ENCODE measurements at regions not wholly inside any gene's neighbourhood (a gene's known extent, or its start where the extent isn't known, plus 50 kb on each side); places are given as distances from the start of the nearest gene placed in this dataset.

DNA sequence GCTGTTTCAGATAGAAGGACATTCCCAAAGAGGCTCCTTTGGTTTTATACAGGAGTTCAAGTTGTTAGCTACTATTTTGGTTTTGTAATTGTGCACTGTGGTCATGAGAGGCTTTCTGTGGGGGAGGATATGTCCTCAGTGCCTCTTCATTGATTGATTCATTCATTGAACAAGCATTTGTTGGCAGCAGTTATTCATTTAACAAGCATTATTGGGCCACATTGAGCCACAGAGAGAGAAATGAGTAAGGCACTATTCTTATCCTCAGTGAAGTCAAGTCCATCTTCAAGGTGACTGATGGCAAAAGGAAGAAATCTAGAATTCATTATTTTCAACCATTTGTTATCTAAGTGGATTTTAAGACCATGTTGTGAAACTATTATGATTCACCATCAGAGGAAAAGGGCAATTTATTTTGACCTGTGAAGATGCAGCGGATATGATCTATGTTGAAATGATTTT lies 697.2 kb upstream of the CITED2 start:
- no peak for DNase-seq (ENCODE audit: low read depth in 2 of 2)

DNA sequence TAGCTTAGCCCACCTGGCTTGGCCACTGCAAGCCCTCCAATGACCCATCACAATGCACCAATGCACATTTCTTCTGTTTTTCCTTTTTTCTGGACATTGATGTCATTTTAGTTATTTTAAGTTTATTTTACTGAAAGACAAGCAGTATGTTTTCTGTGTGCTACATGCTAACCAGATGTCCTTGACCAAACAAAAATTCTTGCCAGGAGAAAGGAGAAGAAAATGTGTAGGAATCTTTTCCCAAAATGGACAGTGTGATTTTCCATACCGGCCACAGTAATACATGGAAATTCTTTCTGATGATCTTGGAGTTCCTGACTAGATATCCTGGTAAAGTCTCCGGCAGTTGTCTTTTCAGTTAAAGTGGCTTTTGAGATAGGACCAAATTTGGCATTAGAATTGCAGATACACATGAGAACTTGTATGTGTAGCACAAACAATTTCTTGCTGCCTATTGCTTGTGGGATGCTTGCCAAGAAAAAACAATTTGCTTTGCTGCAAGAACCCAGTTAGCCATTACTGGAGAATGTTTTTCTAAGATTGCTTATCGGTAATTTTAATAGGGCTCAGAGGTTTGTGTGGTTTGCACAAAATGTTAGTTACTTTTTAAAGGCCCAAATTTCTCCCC lies 696.5 kb upstream of the CITED2 start:
- DNase-seq (ENCODE audit: low read depth in 2 of 2), result no peak

DNA sequence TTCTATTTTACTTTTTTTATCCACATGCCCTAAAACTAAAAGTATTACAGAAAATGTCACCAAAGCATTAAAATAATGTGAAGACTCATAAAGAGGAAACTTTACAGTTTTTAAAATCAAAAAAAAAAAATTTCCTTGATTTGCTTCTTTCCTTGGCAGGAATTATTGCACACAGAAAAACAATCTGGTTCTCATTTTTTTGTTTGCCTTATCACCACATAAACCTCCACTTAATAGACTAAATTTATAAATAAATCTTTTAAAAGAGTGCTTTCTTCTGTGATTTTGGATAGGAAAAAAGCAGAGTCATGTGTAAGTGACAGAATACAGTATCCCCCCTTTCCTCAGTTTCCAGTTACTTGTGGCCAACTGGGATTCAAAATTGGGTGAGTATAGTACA lies 695.1 kb upstream of the CITED2 start:
- no peak for DNase-seq (ENCODE audit: low read depth in 2 of 2)

DNA sequence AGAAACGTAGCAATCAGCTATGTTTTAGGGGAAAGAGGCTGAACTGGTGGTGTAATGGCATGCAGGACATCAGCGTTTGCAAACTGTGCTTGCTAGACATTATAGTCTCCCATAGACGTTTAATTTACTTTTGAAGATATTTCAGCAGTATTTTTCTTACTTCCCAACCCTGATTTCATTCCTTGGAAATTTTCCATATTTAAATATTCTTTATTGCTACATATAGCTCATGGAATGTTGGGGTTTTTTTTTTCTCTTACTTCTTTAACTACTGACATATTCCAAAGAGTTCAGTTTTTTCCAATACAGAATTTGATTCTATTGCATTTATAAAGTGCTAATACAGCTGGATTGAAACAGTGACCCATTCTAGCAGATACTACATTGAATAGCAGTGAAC lies 694.4 kb upstream of the CITED2 start:
- DNase-seq (ENCODE audit: low read depth in 2 of 2), result no peak

DNA sequence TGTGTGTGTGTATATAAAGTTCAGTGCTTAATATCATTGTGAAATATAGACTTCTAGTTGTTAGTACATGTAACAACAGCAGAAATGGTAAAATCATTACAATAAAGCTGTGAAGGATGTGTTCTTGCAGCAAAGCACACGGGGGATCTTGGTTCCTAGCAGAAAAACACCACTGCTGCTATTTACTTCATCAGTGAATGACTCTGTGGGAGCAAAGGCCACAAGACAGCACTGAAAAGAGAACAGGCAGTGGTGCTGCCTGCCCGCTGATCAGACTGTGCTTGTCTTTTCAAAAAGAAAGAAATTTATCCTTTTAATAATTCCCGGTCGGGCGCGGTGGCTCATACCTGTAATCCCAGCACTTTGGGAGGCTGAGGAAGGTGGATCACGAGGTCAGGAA lies 689.9 kb upstream of the CITED2 start:
- no peak for DNase-seq (ENCODE audit: low read depth in 2 of 2)

DNA sequence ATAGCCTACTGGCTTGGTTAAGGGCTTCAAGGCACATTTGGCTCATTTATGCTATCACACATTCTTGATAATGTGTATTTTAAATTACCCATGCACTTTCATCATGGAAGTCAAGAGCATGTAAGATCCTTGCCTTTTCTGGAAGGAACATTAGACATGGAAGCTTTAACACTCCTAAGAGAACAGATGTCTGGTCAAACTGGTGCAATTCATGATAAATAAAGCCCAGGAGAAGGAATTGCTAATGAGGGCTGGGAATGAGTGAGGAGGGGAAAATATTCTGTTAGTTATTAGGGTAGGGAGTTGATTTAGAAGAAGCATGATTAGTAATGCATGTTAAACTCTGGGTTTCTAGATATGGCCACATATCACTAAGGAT lies 688.6 kb upstream of the CITED2 start:
- no peak for DNase-seq (ENCODE audit: low read depth in 2 of 2)

DNA sequence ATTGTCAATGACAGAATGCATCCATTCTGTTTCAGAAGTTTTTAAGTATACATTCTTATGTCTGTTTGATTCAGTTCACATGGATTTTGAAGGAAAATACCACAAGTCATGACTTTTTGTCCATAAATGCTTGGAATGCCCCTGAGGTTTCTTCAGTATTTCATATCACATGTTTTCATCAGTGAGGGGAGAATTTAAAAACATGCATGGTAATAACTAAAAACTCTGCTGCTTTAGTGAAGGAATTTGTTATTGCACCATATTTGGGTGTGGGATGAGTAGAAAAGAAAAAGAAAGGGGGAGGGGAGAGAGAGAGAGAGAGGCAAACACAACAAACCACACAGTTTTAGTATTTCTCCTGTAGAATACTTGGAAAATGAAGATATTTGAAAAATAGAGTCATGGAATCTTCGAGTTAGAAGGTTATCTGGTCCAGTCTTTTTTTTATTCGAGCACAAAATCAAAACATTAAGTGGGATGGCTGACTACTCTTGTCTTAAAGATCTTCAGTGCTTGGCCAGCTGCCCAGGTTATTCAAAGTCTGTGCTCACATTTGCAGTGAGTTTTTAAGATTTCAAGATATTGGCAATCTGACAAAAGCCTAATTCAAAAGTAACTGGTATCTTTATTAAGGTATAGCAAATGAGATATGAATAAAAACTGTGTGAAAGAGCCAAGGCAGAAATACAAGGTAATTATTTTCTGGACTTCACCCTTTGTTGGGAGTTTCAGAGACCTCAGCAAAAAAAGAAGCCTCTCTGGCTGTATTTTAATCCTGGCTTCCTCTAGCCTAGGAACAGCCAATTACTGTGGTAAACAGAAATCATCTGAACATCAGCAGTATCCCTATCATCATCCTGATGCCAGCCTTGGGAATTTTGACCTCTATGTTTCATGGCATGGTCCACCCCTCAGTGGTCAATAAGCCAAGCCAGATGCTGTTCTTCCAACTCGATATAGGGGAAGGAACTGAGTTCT lies 687.9 kb upstream of the CITED2 start:
- no peak for DNase-seq (ENCODE audit: low read depth in 2 of 2)

DNA sequence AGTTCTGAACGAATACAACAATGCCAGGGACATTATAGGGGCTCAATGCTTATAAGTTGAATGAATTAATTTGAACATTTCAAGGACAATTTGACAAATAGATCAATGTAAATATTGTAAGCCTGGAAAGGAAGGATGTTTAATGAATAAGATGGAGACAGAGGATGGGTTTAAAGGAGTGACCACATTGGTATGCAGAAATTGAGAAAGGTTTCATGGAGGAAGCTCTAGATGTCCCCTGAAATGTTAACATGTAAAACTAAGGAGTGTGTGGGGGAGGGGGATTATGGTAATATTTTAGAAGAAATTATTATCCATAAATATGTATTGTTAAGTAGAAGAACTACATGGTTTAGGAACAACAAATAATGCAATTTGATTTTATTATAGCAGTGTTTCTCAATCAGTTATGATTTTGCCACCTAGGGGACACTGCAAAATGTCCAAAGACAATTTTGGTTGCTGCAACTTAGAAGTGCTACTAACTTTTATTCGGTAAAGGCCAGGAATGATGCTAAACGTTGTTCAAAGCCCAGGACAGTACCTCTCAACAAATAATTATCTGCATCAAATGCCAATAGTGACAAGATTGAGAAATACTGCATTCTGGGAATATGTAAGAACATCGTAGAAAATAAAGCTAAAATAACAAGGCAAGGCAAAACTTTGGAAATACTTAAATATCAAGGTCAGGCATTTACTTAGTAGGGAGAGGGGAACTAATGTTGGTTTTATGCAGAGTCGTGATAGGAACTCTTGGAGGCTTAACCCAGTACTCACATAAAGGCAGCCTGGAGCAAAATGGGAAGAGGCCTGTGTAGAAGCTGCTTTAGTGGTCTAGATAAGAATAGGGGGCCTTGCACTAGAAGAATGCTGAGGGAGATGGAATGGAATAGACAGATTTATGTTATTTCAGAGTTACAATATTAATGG lies 686.9 kb upstream of the CITED2 start:
- DNase-seq (ENCODE audit: low read depth in 2 of 2), result no peak

DNA sequence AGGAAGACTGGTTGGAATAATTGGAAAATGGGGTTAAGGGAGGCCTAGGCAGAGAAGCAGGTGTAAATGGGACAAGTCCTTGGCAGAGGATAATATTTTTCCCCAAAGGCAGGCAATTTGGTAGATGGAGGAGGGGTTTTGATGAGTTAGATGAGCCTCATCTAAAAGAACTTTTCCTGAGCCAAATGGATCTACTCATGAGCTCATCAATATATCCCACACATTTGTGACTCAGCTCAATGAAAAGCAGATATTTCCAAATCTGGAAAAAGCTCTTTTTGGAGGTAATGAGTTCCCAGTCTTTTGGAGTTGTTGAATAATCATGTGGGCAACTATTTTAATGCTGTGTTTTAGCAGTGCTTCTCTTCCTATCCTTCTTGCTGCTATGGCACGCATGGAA lies 685.5 kb upstream of the CITED2 start:
- no peak for DNase-seq (ENCODE audit: low read depth in 2 of 2)

DNA sequence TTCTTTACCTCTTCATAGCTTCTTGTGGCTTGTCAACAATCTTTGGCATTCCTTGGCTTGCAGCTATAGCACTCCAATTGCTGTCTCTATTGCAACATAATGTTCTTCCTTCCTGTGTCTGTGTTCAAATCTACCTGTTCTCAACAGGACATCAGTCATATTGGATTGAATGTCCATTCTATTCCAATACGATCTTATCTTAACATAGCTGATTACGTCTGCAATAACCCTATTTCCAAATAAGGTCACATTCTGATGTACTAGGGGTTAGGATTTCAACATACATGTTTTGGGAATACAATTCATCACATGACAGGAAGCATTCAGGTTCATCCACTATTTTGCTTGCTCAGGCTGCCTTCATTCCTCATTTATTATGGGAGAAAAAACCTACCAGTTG lies 684.4 kb upstream of the CITED2 start:
- no peak for DNase-seq (ENCODE audit: low read depth in 2 of 2)

DNA sequence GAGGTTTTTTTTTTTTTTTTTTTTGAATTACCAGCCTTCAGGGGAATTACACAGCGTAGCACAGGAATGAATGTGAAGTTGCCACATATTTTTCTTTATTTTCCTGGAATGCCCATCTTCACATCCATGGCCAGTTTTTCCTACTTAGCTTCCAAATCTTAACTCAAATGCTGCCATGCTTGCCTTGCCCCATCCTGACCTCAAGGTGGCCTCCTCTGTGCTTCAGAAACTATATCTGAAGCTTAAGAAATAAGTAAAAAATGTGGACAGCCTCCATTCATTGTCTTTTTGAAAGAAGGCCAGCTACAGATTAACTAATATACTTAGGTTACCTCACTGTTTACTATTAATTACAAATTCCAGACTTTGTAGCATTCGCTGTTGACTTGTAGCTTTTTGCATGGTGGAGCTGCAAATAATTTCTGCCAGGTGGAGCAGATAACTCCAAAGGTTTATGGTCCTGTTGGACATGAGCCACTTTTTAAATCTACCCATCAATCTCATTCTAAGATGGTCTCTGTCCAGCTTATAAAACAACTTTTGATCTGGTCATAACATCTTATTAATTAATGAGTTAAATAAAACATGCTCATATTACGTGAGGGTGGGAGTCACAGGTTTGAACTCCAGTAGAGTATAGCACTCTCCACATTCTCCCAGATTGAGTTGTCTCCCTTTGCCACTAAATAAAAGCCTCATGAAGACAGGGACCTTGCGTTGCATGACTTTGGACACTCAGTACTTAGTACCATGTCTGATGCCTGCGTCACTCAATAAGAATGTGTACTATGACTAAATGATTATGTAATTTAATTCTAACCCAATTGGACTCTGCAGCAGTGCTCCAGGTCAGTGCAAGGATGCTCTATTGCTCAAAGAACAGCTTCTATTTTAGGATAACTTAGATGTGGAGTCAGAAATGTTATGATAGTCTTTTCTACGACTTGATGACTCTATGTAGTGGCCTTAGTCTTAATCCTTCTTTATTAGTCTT lies 678.6 kb upstream of the CITED2 start:
- no peak for DNase-seq (ENCODE audit: low read depth in 2 of 2)

DNA sequence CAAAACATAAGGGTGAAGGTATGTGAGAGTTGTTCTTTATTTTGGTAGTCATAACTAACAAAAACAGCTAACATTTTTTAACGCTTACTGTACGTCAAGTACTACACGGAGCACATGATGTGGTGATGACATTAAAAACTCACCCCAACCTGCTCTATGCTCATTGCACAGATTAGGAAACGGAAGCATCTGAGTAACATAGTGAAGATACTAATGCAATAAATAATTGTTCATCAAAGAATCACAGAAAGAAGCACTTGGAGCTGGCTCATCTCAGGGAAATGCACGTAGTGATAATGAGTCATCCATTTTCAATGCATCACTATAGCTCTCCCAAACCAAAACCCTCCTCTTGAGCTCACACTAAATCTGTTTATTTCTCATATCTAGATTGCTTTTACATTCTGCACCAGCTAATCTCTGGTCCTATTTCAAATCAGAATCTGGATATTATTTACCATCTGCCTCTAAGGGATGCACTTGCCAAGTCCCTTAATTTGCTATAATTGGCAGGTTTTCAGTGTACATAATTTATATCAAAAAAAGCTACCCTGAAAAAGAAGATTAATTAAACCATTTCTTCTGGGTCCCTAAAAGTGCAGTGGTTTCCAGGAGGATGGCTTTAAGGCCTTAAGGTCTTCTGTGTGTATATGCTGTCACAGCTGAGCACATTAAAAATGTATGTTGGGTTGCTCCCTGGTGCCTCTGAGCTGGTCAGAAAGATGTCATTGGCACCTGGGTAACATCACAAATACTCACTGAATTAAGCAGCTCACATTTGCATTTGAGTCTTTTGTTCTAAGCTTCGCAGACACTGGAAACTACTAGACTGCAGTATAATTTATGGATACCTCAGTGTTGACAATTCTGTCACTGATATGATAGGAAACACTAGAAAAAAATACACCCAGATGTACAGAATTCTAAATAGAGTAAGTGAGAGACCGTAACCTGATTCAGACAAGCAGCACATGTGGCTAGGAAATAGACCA lies 677.4 kb upstream of the CITED2 start:
- no peak for DNase-seq (ENCODE audit: low read depth in 2 of 2)

DNA sequence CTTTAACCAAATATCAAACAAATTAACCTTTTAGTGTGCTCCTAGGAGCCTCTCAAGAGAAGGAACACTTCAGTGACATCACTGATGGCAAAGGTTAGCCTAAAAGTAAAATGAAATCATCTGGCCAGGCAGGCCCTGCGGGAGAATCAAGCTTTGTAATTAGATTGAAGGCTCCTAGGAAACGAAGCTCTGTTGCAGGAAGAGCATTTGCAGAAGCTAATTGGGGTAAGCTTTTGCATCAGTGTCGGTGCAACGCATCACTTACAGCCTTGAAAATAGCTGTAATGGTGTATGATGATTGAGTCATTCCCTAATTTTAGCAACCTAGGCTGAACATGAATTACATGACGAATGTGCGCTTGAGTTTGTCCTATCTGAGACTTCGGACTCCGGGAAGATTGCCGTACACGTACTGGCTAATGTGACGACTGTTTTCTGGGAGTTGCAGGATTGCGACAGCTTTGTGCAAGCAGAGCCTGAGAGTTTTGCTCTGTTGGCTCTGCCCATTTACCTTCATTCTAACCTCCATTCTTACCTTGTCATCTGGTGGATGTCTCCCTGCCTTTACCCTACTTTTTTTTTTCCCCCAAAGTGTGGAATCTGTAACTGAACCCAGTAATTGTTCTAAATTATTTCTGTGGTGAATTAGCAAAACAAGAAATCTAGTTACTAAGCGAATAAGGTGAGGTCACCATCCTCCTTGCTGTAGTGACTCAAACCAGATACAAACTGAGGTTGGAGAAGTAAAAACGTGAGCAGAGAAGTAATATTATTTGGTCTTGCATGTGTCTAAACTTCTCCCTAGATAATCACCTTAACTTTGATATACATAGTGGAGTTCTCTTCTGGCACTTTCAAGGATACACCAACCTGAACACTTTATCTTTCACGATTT lies 675.9 kb upstream of the CITED2 start:
- no peak for DNase-seq (ENCODE audit: low read depth in 2 of 2)

DNA sequence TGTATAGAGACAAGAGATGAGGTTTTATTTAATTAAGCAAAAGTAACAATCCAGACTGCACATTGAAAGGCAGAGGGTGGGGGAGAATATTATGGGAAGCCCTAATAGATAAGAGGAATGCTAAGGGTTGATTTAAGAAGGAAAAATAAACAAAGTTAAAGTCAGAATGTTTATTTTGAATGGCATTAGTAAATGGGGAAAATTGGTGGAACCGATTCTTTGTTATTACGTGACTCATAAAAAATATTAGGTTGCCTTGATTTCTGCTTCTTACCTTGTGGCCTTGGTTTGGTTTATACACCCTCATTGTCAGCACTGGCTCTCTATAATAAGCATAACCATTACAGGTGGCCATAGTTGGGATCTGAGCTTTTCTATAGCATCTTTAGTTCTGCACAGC lies 674.8 kb upstream of the CITED2 start:
- DNase-seq (ENCODE audit: low read depth in 2 of 2), result no peak

DNA sequence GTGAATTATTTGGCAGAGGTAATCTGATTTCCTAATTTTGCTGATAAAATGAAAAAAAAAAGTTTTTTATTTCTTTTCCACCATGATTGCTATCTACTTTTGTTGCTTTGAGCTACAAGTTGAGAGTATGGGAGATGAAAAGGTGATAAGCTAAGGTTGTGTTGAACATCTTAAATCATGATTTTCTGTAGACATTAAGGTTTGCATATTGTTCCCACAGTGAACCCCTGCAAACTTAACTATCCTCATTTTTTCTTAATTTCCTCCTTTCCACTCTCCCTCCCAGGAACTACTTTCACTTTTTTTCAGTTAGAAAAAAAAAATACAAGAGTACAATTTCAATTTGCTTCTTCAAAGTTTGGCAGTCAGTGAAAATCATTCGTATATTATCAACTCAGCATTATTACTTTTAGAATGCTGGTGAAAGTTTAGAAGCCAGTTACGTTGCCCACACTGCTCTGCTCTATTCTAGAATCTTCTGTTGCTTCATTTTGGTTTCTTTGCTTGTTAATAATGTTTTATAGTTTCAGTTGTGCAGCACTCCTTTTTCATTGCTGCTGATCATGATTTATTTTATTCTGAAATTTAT lies 673.8 kb upstream of the CITED2 start:
- no peak for DNase-seq (ENCODE audit: low read depth in 2 of 2)

DNA sequence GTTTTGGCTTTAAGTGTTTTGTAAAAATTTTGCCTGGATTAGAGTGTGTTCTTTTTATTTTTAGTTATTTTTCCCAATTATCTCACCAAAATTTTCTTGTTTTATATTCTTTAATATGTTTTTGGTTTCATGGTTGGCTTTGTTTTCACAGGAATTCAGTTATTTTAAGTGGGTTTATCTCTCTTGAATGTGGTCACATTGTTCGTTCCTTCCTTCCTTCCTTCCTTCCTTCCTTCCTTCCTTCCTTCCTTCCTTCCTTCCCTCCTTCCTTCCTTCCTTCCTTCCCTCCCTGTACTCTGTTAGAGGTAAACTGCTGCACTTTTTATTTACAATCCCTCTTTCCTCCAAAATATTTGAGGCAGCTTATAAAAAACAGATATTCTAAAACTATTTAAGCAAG lies 672.9 kb upstream of the CITED2 start:
- DNase-seq (ENCODE audit: low read depth in 2 of 2), result no peak

DNA sequence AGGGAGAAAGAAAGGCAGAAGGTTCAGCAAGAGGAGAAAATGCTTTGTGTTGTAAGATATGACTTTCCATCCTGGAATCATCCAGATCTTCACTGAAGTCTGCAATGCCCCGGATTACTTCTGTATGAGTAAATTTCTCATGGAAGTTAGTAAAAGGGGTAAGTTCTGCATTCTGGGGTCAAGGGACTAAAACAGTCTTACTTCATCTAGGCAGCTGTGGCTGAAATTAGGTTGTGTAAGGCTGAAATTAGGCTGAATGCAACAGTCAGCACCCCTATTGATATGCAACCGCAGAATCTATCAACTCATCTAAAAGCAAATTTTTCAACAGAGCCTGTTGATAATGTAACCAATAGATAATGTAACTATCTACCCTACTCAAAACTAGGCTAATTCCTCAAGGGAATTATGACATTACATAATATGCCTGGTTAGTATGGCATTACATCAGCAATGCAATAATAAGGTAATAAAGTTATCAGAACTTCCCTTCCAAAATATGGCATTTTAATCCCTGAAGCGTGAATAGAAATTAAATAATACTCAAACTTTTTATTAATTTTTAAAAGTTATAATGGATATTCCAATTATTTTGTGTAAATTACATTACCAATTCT lies 671.7 kb upstream of the CITED2 start:
- no peak for DNase-seq (ENCODE audit: low read depth in 2 of 2)

DNA sequence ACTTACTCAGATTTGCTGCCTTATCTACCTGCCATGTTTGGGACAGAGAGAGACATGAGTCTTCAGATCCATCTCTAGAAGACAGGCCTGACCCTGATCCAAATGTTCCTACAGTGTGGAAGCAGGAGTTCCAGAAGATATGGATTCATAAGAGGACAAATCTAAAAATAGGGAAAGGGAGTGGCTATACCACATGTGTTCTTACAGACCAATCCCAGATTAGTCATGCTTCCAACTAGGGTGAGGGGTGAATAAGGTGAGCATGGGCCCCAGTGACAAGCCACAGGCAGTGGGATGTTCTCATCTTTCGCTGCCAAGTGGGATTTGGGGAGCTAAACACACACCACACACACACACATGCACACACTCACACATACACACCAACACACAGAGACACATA lies 670.7 kb upstream of the CITED2 start:
- DNase-seq (ENCODE audit: low read depth in 2 of 2), result no peak
